ENCODE measurements at regions not wholly inside any gene's neighbourhood (a gene's known extent, or its start where the extent isn't known, plus 50 kb on each side); places are given as distances from the start of the nearest gene placed in this dataset. TPM values are rescaled to one million over a fixed set of nuclear protein-coding genes. Genes with fewer than 3 reads are reported as not detected.

GRCh38 chr18:76544511-76545345 lies 49.7 kb upstream of the ZNF516 start:
- Histone ChIP-seq H3K36me3 (ENCODE audit: low read depth) (no peaks in the 10 kb centered on the region), H3K4me3 (no peak overlapping the region), H3K4me2 (ENCODE audit: unreplicated experiment) (no peak overlapping the region), H4K20me1 (ENCODE audit: insufficient read depth) (no peaks in the 10 kb centered on the region), H3K4me1 (ENCODE audit: insufficient read depth) (no peaks in the 10 kb centered on the region), H3K27me3 (replicated peaks; ENCODE audit: insufficient read depth) (no peaks in the 10 kb centered on the region), H3K27ac (no peak overlapping the region), H3F3A (ENCODE audit: insufficient read depth) (no peaks in the 10 kb centered on the region), H2AFZ (no peak overlapping the region), H3K9me2 (ENCODE audit: insufficient read depth) (no peaks in the 10 kb centered on the region), H3K79me2 (ENCODE audit: insufficient read depth) (no peaks in the 10 kb centered on the region), H3K9ac (no peak overlapping the region), H3K9me3 (ENCODE audit: low read depth) (no peaks in the 10 kb centered on the region)
- WGBS, 2 experiments (ENCODE audit: low coverage in 1 of 2, low lambda C conversion rate in 2 of 2, missing lambda C conversion rate in 2 of 2): 88% methylated on average over 9 to 10 of the region's 10 CpGs
- TF ChIP-seq EZH2phosphoT487 (IDR thresholded peaks at IDR 0.05; ENCODE audit: insufficient read depth, low read depth): no peak
- no peak for TF ChIP-seq EZH2 (IDR thresholded peaks at IDR 0.05; ENCODE audit: insufficient read depth, poor library complexity, severe bottlenecking)
- DNase-seq: no peak
- in situ Hi-C loops (cut with MboI): no loop called here

Small RNA genes in the stretch of these regions (small RNA-seq; reads per million reads assigned to genes)
- not detected for gene AC139085.1 (ENCODE audit: low read depth, low replicate concordance)
